ENCODE measurements at regions not wholly inside any gene's neighbourhood (a gene's known extent, or its start where the extent isn't known, plus 50 kb on each side); places are given as distances from the start of the nearest gene placed in this dataset.

DNA sequence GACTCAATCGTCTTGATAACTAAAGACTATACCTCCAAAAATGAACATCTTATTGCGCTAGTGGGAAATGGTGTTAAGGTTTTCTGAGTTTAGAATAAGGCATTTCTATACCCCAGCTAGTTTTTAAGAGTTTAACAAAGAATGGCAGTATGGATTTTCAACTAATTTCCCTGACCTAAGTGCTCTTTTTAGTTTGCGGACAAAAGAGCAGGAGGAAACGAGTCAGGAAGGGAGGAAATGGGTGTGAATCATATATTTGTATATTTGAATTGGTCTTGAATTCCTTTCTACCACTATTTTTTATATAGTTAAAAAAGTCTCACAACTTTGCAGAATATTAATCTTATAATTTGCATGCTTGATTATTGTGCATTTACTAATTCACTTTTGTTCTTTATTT, 516.3 kb upstream of the ZNF608 start:
- WGBS, result 89% methylated on average over 4 of the region's 4 CpGs
- H3K36me3 ChIP-seq, result no peaks in the 10 kb centered on the region
- TF ChIP-seq EP300 (IDR thresholded peaks at IDR 0.05) (no peak), POLR2A (IDR thresholded peaks at IDR 0.05) (no peak), POLR2AphosphoS5 (IDR thresholded peaks at IDR 0.05) (no peak), CTCF (IDR thresholded peaks at IDR 0.05) (no peak)
- no peaks in the 10 kb centered on the region for H3K27me3 ChIP-seq
- no peak overlapping the region for H3K4me3 ChIP-seq
- H3K9me3 ChIP-seq, result no peaks in the 10 kb centered on the region
- H3K4me1 ChIP-seq, result no peaks in the 10 kb centered on the region
- DNase-seq (ENCODE audit: low spot score in 2 of 2), result no peak
- H3K27ac ChIP-seq, result no peak overlapping the region

DNA sequence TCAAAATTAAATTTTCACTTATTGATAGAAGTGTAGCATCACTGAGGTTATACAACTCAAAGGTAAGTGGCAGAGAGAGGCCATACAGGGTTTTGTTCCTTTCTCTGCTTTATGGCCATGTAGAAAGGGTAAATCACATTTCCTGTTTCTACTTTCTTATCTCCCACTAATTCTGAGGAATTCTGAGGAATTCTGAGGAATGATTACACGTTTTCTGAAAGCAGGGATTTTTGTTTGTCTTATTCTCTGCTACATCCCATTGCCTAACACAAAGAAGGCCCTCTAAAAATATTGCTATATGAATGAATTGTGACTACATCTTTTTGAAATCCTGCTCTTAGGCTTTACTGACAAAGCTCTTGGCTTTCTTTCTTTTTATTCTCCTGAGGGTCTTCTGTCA, 516.9 kb upstream of the ZNF608 start:
- Histone ChIP-seq H3K27me3 (no peaks in the 10 kb centered on the region), H3K36me3 (no peaks in the 10 kb centered on the region), H3K4me1 (no peaks in the 10 kb centered on the region), H3K9me3 (no peaks in the 10 kb centered on the region), H3K27ac (no peak overlapping the region), H3K4me3 (no peak overlapping the region)
- DNase-seq (ENCODE audit: low spot score in 2 of 2), result no peak
- TF ChIP-seq POLR2AphosphoS5 (IDR thresholded peaks at IDR 0.05) (no peak), EP300 (IDR thresholded peaks at IDR 0.05) (no peak), POLR2A (IDR thresholded peaks at IDR 0.05) (no peak), CTCF (IDR thresholded peaks at IDR 0.05) (no peak)
- 86% methylated on average over 1 of the region's 1 CpG for WGBS

DNA sequence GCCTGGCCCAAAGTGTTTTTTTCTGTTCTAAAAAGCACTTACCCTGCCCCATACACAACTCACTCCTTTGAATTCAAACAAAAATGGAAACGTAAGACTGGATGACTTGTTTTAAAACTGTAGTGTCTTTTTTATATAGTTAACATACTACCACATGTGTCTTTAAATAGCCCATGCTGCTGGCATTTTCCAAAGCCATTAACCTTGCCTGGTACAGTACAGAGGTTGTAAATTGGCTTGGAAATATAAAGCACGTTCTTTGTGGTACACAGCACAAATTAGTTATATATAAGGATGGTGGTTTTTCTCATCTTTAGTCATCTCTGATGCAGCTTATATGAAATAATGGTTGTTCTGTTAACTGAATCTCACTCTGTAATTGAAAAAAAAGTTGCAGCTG, 519.7 kb upstream of the ZNF608 start:
- Histone ChIP-seq H3K4me3 (no peak overlapping the region), H3K4me1 (no peaks in the 10 kb centered on the region), H3K27ac (no peak overlapping the region), H3K36me3 (no peaks in the 10 kb centered on the region), H3K27me3 (no peaks in the 10 kb centered on the region), H3K9me3 (no peaks in the 10 kb centered on the region)
- TF ChIP-seq EP300 (IDR thresholded peaks at IDR 0.05) (no peak), POLR2AphosphoS5 (IDR thresholded peaks at IDR 0.05) (no peak), POLR2A (IDR thresholded peaks at IDR 0.05) (no peak), CTCF (IDR thresholded peaks at IDR 0.05) (no peak)
- DNase-seq (ENCODE audit: low spot score in 2 of 2), result no peak
- WGBS, result 93% methylated on average over 2 of the region's 2 CpGs

DNA sequence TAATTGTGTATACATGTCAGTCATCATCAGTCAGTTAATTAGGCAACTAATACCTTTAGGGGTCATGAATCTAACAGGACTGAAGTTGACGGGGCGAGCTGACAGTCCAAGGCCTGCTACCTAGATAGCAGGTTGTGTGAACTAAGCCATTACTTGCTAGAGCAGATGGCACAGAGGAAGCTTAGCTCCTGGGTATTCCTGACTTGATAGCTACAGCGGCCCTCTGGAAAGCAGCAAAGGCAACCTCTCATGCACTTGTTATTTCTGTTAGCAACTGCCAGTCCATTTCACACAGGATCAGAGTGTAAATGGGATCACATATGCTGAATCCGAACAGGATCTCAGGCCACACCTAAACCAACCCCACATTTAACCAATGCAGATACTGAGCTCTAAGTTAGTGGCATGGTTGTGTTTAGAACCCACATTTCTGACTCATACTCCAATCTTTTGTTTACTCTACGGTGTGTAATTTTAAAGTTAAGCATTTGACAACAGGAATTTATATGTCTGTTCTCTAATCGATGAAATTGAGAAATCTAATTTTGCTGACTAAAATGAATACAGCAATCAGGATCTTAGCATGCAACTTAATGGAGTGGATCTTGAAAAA, 521.3 kb upstream of the ZNF608 start:
- H3K9me3 ChIP-seq, result no peaks in the 10 kb centered on the region
- H3K36me3 ChIP-seq, result no peaks in the 10 kb centered on the region
- no peaks in the 10 kb centered on the region for H3K4me1 ChIP-seq
- H3K27me3 ChIP-seq, result no peaks in the 10 kb centered on the region
- no peak for DNase-seq (ENCODE audit: low spot score in 2 of 2)
- H3K27ac ChIP-seq, result no peak overlapping the region
- no peak for TF ChIP-seq CTCF (IDR thresholded peaks at IDR 0.05)
- no peak for TF ChIP-seq EP300 (IDR thresholded peaks at IDR 0.05)
- no peak for TF ChIP-seq POLR2AphosphoS5 (IDR thresholded peaks at IDR 0.05)
- no peak for TF ChIP-seq POLR2A (IDR thresholded peaks at IDR 0.05)
- H3K4me3 ChIP-seq, result no peak overlapping the region
- 92% methylated on average over 6 of the region's 6 CpGs for WGBS

- WGBS, result 70% methylated on average over 4 of the region's 4 CpGs
- Histone ChIP-seq H3K4me3 (no peak overlapping the region), H3K4me1 (no peaks in the 10 kb centered on the region), H3K27me3 (no peaks in the 10 kb centered on the region), H3K27ac (no peak overlapping the region), H3K9me3 (no peaks in the 10 kb centered on the region), H3K36me3 (no peaks in the 10 kb centered on the region)
- TF ChIP-seq POLR2A (IDR thresholded peaks at IDR 0.05), result no peak
- no peak for TF ChIP-seq EP300 (IDR thresholded peaks at IDR 0.05)
- no peak for TF ChIP-seq CTCF (IDR thresholded peaks at IDR 0.05)
- TF ChIP-seq POLR2AphosphoS5 (IDR thresholded peaks at IDR 0.05), result no peak
- DNase-seq (ENCODE audit: low spot score in 2 of 2), result no peak
Observed at GRCh38 chr5:125269926-125270325, 523.5 kb upstream of the ZNF608 start.

Measured in suprapubic skin (tissue), 4 donors.